ENCODE measurements at regions not wholly inside any gene's neighbourhood (a gene's known extent, or its start where the extent isn't known, plus 50 kb on each side); places are given as distances from the start of the nearest gene placed in this dataset.

GRCh38 chr4:86432559-86433134, 72.8 kb upstream of the MAPK10 start:
- no peaks in the 10 kb centered on the region for H3K4me1 ChIP-seq
- no peaks in the 10 kb centered on the region for H3K36me3 ChIP-seq
- ATAC-seq: no peak
- H3K4me3 ChIP-seq: no peak overlapping the region
- TF ChIP-seq POLR2A (IDR thresholded peaks at IDR 0.05): no peak
- TF ChIP-seq CTCF (IDR thresholded peaks at IDR 0.05): no peak
- TF ChIP-seq EP300 (IDR thresholded peaks at IDR 0.05): no peak
- TF ChIP-seq POLR2AphosphoS5 (IDR thresholded peaks at IDR 0.05): no peak
- H3K9me3 ChIP-seq: no peaks in the 10 kb centered on the region
- no peak overlapping the region for H3K27ac ChIP-seq
- H3K27me3 ChIP-seq: no peaks in the 10 kb centered on the region

GRCh38 chr4:86439293-86439692, 79.4 kb upstream of the MAPK10 start:
- Histone ChIP-seq H3K27ac (no peak overlapping the region), H3K4me1 (no peaks in the 10 kb centered on the region), H3K9me3 (no peaks in the 10 kb centered on the region), H3K4me3 (no peak overlapping the region), H3K27me3 (no peaks in the 10 kb centered on the region), H3K36me3 (no peaks in the 10 kb centered on the region)
- WGBS, 2 donors (ENCODE audit: low coverage in 1 of 2): 76 to 87% methylated on average over 2 of the region's 2 CpGs
- TF ChIP-seq CTCF (IDR thresholded peaks at IDR 0.05): no peak
- no peak for TF ChIP-seq POLR2A (IDR thresholded peaks at IDR 0.05)
- ATAC-seq: no peak

GRCh38 chr4:86441175-86441936, 81.5 kb upstream of the MAPK10 start:
- H3K36me3 ChIP-seq: no peaks in the 10 kb centered on the region
- H3K4me1 ChIP-seq: no peaks in the 10 kb centered on the region
- H3K27me3 ChIP-seq: no peaks in the 10 kb centered on the region
- WGBS, 2 donors (ENCODE audit: low coverage in 1 of 2): 57 to 80% methylated on average over 3 of the region's 3 CpGs
- no peak for ATAC-seq
- no peaks in the 10 kb centered on the region for H3K9me3 ChIP-seq
- no peak overlapping the region for H3K27ac ChIP-seq
- no peak overlapping the region for H3K4me3 ChIP-seq
- TF ChIP-seq POLR2A (IDR thresholded peaks at IDR 0.05) (no peak), CTCF (IDR thresholded peaks at IDR 0.05) (no peak), EP300 (IDR thresholded peaks at IDR 0.05) (no peak), POLR2AphosphoS5 (IDR thresholded peaks at IDR 0.05) (no peak)

GRCh38 chr4:86442881-86443280, 83.0 kb upstream of the MAPK10 start:
- Histone ChIP-seq H3K4me3 (no peak overlapping the region), H3K27ac (no peak overlapping the region), H3K27me3 (no peaks in the 10 kb centered on the region), H3K36me3 (no peaks in the 10 kb centered on the region), H3K4me1 (no peaks in the 10 kb centered on the region), H3K9me3 (no peaks in the 10 kb centered on the region)
- TF ChIP-seq POLR2AphosphoS5 (IDR thresholded peaks at IDR 0.05) (no peak), POLR2A (IDR thresholded peaks at IDR 0.05) (no peak), EP300 (IDR thresholded peaks at IDR 0.05) (no peak), CTCF (IDR thresholded peaks at IDR 0.05) (no peak)
- ATAC-seq: no peak

- H3K9me3 ChIP-seq: no peaks in the 10 kb centered on the region
- whole genome bisulfite sequencing, 2 donors (ENCODE audit: low coverage in 1 of 2): 69 to 70% methylated on average over 5 to 8 of the region's 8 CpGs
- H3K36me3 ChIP-seq: no peaks in the 10 kb centered on the region
- no peaks in the 10 kb centered on the region for H3K27me3 ChIP-seq
- ATAC-seq: no peak
- H3K4me1 ChIP-seq: no peaks in the 10 kb centered on the region
- H3K27ac ChIP-seq: no peak overlapping the region
- no peak overlapping the region for H3K4me3 ChIP-seq
- TF ChIP-seq POLR2AphosphoS5 (IDR thresholded peaks at IDR 0.05) (no peak), CTCF (IDR thresholded peaks at IDR 0.05) (no peak), EP300 (IDR thresholded peaks at IDR 0.05) (no peak), POLR2A (IDR thresholded peaks at IDR 0.05) (no peak)
Observed at GRCh38 chr4:86443495-86443894, 83.6 kb upstream of the MAPK10 start.

Data from gastroesophageal sphincter (tissue), 4 donors.